Parathyroid adenoma (tissue), 2 donors: ENCODE measurements at regions not wholly inside any gene's neighbourhood (a gene's known extent, or its start where the extent isn't known, plus 50 kb on each side); places are given as distances from the start of the nearest gene placed in this dataset.
A peak's percentile ranks its signal among the peaks of the same experiment; 100 is the strongest.

Experiments
- H2AFZ ChIP-seq: fragments of 300-600 bp; sonication (generic); one replicate; pipeline ENCODE4 v1.7.0; 2017; ENCODE audit warnings: antibody characterized with exemption, mild to moderate bottlenecking
- H3K27ac ChIP-seq: fragments of 300-600 bp; sonication (generic); one replicate; pipeline ENCODE4 v1.7.0; 2017
- H3K27me3 ChIP-seq: fragments of 300-600 bp; sonication (generic); one replicate; pipeline ENCODE4 v1.7.0; 2017; ENCODE audit warnings: low read length; ENCODE audit not compliant: control insufficient read depth, insufficient read depth
- H3K36me3 ChIP-seq: fragments of 300-600 bp; sonication (generic); one replicate; pipeline ENCODE4 v1.7.0; 2017; ENCODE audit warnings: low read length; ENCODE audit not compliant: control insufficient read depth, insufficient read depth
- H3K4me1 ChIP-seq: fragments of 300-600 bp; sonication (generic); one replicate; pipeline ENCODE4 v1.7.0; 2017; ENCODE audit warnings: control low read depth
- H3K4me2 ChIP-seq: fragments of 300-600 bp; sonication (generic); one replicate; pipeline ENCODE4 v1.7.0; 2017; ENCODE audit warnings: low read length
- H3K4me3 ChIP-seq: fragments of 300-600 bp; sonication (generic); one replicate; pipeline ENCODE4 v1.7.0; 2017; ENCODE audit warnings: low read depth, low read length
- H3K79me2 ChIP-seq: fragments of 300-600 bp; sonication (generic); one replicate; pipeline ENCODE4 v1.7.0; 2017; ENCODE audit warnings: control low read depth
- H3K9ac ChIP-seq: fragments of 300-600 bp; sonication (generic); one replicate; pipeline ENCODE4 v1.7.0; 2017; ENCODE audit warnings: mild to moderate bottlenecking
- H3K9me3 ChIP-seq: fragments of 300-600 bp; sonication (generic); one replicate; pipeline ENCODE4 v1.7.0; 2017; ENCODE audit warnings: low read length; ENCODE audit not compliant: control insufficient read depth
- CTCF ChIP-seq: fragments of 300-600 bp; sonication (generic); IDR thresholded peaks from one replicate; pipeline ENCODE4 v1.7.0; 2017; ENCODE audit warnings: antibody characterized with exemption, mild to moderate bottlenecking
- donor health status: primary hyperparathyroidism.

GRCh38 chr2:163187995-163188655 is 349.6 kb upstream of the KCNH7 start:
- no peaks in the 10 kb centered on the region for H3K79me2 ChIP-seq
- H3K4me2 ChIP-seq: no peak overlapping the region
- H2AFZ ChIP-seq: no peak overlapping the region
- H3K4me3 ChIP-seq: no peak overlapping the region
- no peak overlapping the region for H3K9ac ChIP-seq
- H3K36me3 ChIP-seq: no peaks in the 10 kb centered on the region
- no peaks in the 10 kb centered on the region for H3K4me1 ChIP-seq
- H3K27me3 ChIP-seq: no peaks in the 10 kb centered on the region
- H3K9me3 ChIP-seq: no peaks in the 10 kb centered on the region
- TF ChIP-seq CTCF: no peak
- no peak overlapping the region for H3K27ac ChIP-seq

GRCh38 chr2:163187119-163187518 is 348.6 kb upstream of the KCNH7 start:
- H3K79me2 ChIP-seq: no peaks in the 10 kb centered on the region
- no peak overlapping the region for H3K4me3 ChIP-seq
- no peak overlapping the region for H3K27ac ChIP-seq
- no peaks in the 10 kb centered on the region for H3K27me3 ChIP-seq
- H3K4me1 ChIP-seq: no peaks in the 10 kb centered on the region
- H3K36me3 ChIP-seq: no peaks in the 10 kb centered on the region
- H3K4me2 ChIP-seq: no peak overlapping the region
- no peak for TF ChIP-seq CTCF
- no peak overlapping the region for H2AFZ ChIP-seq
- H3K9ac ChIP-seq: no peak overlapping the region
- no peaks in the 10 kb centered on the region for H3K9me3 ChIP-seq

GRCh38 chr2:163185160-163185559 is 346.6 kb upstream of the KCNH7 start:
- Histone ChIP-seq H3K9me3 (no peaks in the 10 kb centered on the region), H3K4me3 (no peak overlapping the region), H3K79me2 (no peaks in the 10 kb centered on the region), H3K27me3 (no peaks in the 10 kb centered on the region), H3K27ac (no peak overlapping the region), H2AFZ (no peak overlapping the region), H3K4me1 (no peaks in the 10 kb centered on the region), H3K36me3 (no peaks in the 10 kb centered on the region), H3K9ac (no peak overlapping the region), H3K4me2 (no peak overlapping the region)
- no peak for TF ChIP-seq CTCF

- H3K36me3 ChIP-seq: no peaks in the 10 kb centered on the region
- no peaks in the 10 kb centered on the region for H3K79me2 ChIP-seq
- no peaks in the 10 kb centered on the region for H3K4me1 ChIP-seq
- H3K27me3 ChIP-seq: no peaks in the 10 kb centered on the region
- H3K4me2 ChIP-seq: no peak overlapping the region
- peak; percentile 48 for TF ChIP-seq CTCF
- H3K9me3 ChIP-seq: no peaks in the 10 kb centered on the region
- no peak overlapping the region for H3K4me3 ChIP-seq
- no peak overlapping the region for H3K27ac ChIP-seq
- no peak overlapping the region for H2AFZ ChIP-seq
- no peak overlapping the region for H3K9ac ChIP-seq
Measured at GRCh38 chr2:163182764-163183354, 344.3 kb upstream of the KCNH7 start.

GRCh38 chr2:163177592-163177991 is 339.0 kb upstream of the KCNH7 start:
- Histone ChIP-seq H3K4me1 (peaks cover 12% of the 10 kb centered on the region), H3K79me2 (no peaks in the 10 kb centered on the region), H3K36me3 (no peaks in the 10 kb centered on the region), H3K27ac (no peak overlapping the region), H3K4me3 (no peak overlapping the region), H3K9ac (no peak overlapping the region), H3K9me3 (no peaks in the 10 kb centered on the region), H2AFZ (no peak overlapping the region), H3K27me3 (no peaks in the 10 kb centered on the region), H3K4me2 (no peak overlapping the region)
- TF ChIP-seq CTCF: no peak
